ENCODE measurements at regions not wholly inside any gene's neighbourhood (a gene's known extent, or its start where the extent isn't known, plus 50 kb on each side); places are given as distances from the start of the nearest gene placed in this dataset.

DNA sequence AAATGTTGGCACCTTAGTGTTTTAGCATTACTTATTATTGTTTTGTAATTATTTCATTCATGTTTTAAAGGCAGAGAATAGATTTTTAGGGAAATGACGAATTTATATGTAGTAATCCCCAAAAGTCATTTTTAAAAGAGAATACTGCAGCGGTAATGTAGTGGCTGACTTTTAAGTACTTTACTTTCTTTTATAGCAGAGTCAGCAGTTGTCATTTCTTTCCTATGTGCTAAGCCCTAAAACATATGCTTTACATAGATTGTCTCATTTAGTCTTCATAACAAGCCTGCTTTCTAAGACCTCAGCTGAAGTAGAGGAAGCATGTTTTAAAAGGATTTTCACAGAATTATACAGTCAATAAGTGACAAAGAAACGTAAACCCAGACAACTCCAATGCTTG, 102.1 kb upstream of the PEX5L start:
- TF ChIP-seq CTCF (IDR thresholded peaks at IDR 0.05; ENCODE audit: insufficient read depth, low read length, poor library complexity, severe bottlenecking) = no peak
- no peak for DNase-seq (ENCODE audit: low read depth)
- no peak overlapping the region for H3K4me3 ChIP-seq (ENCODE audit: low read depth, low read length)
- no peaks in the 10 kb centered on the region for H3K36me3 ChIP-seq (ENCODE audit: control insufficient read depth, insufficient read depth, low read length)
- no peaks in the 10 kb centered on the region for H3K27me3 ChIP-seq (ENCODE audit: control insufficient read depth, insufficient read depth, low read length)

DNA sequence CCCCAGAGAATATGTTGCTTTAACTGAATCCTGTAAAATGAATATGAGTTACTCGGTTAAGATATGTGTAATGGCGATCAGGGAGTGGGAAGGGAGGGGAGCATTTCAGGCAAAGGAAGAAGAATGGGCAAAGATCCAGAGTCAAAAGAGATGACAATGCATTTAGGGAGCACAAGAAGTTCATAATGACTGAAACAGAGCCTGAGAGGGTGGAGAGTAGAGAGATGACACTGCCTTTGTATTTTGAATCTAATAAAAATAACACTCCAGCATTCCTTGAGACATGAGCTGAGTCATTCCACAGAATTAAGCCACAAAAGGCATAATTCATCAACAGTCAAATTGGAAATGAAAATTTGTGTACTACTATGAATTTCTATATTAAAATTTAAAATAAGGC, 105.3 kb upstream of the PEX5L start:
- no peaks in the 10 kb centered on the region for H3K27me3 ChIP-seq (ENCODE audit: control insufficient read depth, insufficient read depth, low read length)
- no peak for TF ChIP-seq CTCF (IDR thresholded peaks at IDR 0.05; ENCODE audit: insufficient read depth, low read length, poor library complexity, severe bottlenecking)
- H3K36me3 ChIP-seq (ENCODE audit: control insufficient read depth, insufficient read depth, low read length) = no peaks in the 10 kb centered on the region
- no peak for DNase-seq (ENCODE audit: low read depth)
- H3K4me3 ChIP-seq (ENCODE audit: low read depth, low read length) = no peak overlapping the region

- Histone ChIP-seq H3K36me3 (ENCODE audit: control insufficient read depth, insufficient read depth, low read length) (no peaks in the 10 kb centered on the region), H3K27me3 (ENCODE audit: control insufficient read depth, insufficient read depth, low read length) (no peaks in the 10 kb centered on the region), H3K4me3 (ENCODE audit: low read depth, low read length) (no peak overlapping the region)
- DNase-seq (ENCODE audit: low read depth) = no peak
- no peak for TF ChIP-seq CTCF (IDR thresholded peaks at IDR 0.05; ENCODE audit: insufficient read depth, low read length, poor library complexity, severe bottlenecking)
These were observed 105.7 kb upstream of the PEX5L start for GRCh38 chr3:180142472-180142871.

DNA sequence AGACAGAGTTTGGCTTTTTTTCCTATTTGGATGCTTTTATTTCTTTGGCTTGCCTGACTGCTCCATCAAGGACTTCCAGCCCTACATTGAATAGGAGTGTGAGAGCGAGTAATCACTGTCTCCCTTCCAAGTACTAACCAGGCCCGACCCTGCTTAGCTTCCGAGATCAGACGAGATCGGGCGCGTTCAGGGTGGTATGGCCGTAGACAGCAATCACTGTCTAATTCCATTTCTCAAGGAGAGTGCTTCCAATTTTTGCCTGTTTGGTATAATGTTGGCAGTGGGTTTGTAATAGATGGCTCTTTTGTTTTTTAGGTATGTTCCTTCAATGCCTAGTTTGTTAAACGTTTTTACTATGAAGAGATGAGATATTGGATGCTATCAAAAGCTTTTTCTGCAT, 125.0 kb upstream of the PEX5L start:
- Histone ChIP-seq H3K36me3 (ENCODE audit: control insufficient read depth, insufficient read depth, low read length) (no peaks in the 10 kb centered on the region), H3K27me3 (ENCODE audit: control insufficient read depth, insufficient read depth, low read length) (no peaks in the 10 kb centered on the region), H3K4me3 (ENCODE audit: low read depth, low read length) (no peak overlapping the region)
- no peak for DNase-seq (ENCODE audit: low read depth)
- TF ChIP-seq CTCF (IDR thresholded peaks at IDR 0.05; ENCODE audit: insufficient read depth, low read length, poor library complexity, severe bottlenecking) = no peak

- no peak overlapping the region for H3K4me3 ChIP-seq (ENCODE audit: low read depth, low read length)
- no peaks in the 10 kb centered on the region for H3K36me3 ChIP-seq (ENCODE audit: control insufficient read depth, insufficient read depth, low read length)
- DNase-seq (ENCODE audit: low read depth) = no peak
- no peaks in the 10 kb centered on the region for H3K27me3 ChIP-seq (ENCODE audit: control insufficient read depth, insufficient read depth, low read length)
- TF ChIP-seq CTCF (IDR thresholded peaks at IDR 0.05; ENCODE audit: insufficient read depth, low read length, poor library complexity, severe bottlenecking) = no peak
These were observed 138.8 kb upstream of the PEX5L start for GRCh38 chr3:180175572-180175971.

- DNase-seq (ENCODE audit: low read depth) = no peak
- no peak overlapping the region for H3K4me3 ChIP-seq (ENCODE audit: low read depth, low read length)
- no peaks in the 10 kb centered on the region for H3K27me3 ChIP-seq (ENCODE audit: control insufficient read depth, insufficient read depth, low read length)
- H3K36me3 ChIP-seq (ENCODE audit: control insufficient read depth, insufficient read depth, low read length) = no peaks in the 10 kb centered on the region
- no peak for TF ChIP-seq CTCF (IDR thresholded peaks at IDR 0.05; ENCODE audit: insufficient read depth, low read length, poor library complexity, severe bottlenecking)
These were observed 139.3 kb upstream of the PEX5L start for GRCh38 chr3:180176059-180176458.

Measured in kidney epithelial cell (primary cell).